GM18868 (cell line): ENCODE measurements at regions not wholly inside any gene's neighbourhood (a gene's known extent, or its start where the extent isn't known, plus 50 kb on each side); places are given as distances from the start of the nearest gene placed in this dataset.

ENCODE experiments used
- ATAC-seq: cut with Tn5 transposase; IDR thresholded peaks from one replicate; pipeline ENCODE4 v1.9.1; 2021; ENCODE audit warnings: mild to moderate bottlenecking, moderate library complexity; ENCODE audit not compliant: unreplicated experiment

- ATAC-seq = no peak
Observed at GRCh38 chr2:199629301-199629700, 171.6 kb upstream of the SATB2 start.

GRCh38 chr2:199627417-199627816, 169.7 kb upstream of the SATB2 start:
- no peak for ATAC-seq

- no peak for ATAC-seq
Observed at GRCh38 chr2:199624958-199625357, 167.2 kb upstream of the SATB2 start.

GRCh38 chr2:199612509-199613130, 154.9 kb upstream of the SATB2 start:
- ATAC-seq = no peak

GRCh38 chr2:199607914-199608313, 150.2 kb upstream of the SATB2 start:
- ATAC-seq = no peak

GRCh38 chr2:199606193-199606780, 148.5 kb upstream of the SATB2 start:
- no peak for ATAC-seq

- no peak for ATAC-seq
Observed at GRCh38 chr2:199603721-199604291, 146.1 kb upstream of the SATB2 start.

GRCh38 chr2:199602896-199603717, 145.4 kb upstream of the SATB2 start:
- no peak for ATAC-seq

GRCh38 chr2:199602271-199602895, 144.6 kb upstream of the SATB2 start:
- ATAC-seq = peak; percentile 55

GRCh38 chr2:199596549-199596948, 138.8 kb upstream of the SATB2 start:
- no peak for ATAC-seq

GRCh38 chr2:199594443-199594842, 136.7 kb upstream of the SATB2 start:
- ATAC-seq = no peak

GRCh38 chr2:199591826-199592225, 134.1 kb upstream of the SATB2 start:
- no peak for ATAC-seq

GRCh38 chr2:199590321-199591203, 132.8 kb upstream of the SATB2 start:
- no peak for ATAC-seq

- no peak for ATAC-seq
Observed at GRCh38 chr2:199589306-199589705, 131.6 kb upstream of the SATB2 start.

GRCh38 chr2:199588054-199588453, 130.3 kb upstream of the SATB2 start:
- no peak for ATAC-seq

GRCh38 chr2:199586646-199587045, 128.9 kb upstream of the SATB2 start:
- ATAC-seq = no peak

GRCh38 chr2:199583676-199584075, 125.9 kb upstream of the SATB2 start:
- no peak for ATAC-seq

- ATAC-seq = no peak
Observed at GRCh38 chr2:199581935-199582360, 124.2 kb upstream of the SATB2 start.

GRCh38 chr2:199581408-199581807, 123.7 kb upstream of the SATB2 start:
- no peak for ATAC-seq

GRCh38 chr2:199575416-199575815, 117.7 kb upstream of the SATB2 start:
- no peak for ATAC-seq
